Memory B cell (primary cell): ENCODE measurements at regions not wholly inside any gene's neighbourhood (a gene's known extent, or its start where the extent isn't known, plus 50 kb on each side); places are given as distances from the start of the nearest gene placed in this dataset.

Source experiments
- ATAC-seq: fragments of 150-1000 bp; cut with Tn5 transposase; 2 replicates; pipeline ENCODE4 v1.10.0; 2021; ENCODE audit warnings: low read depth, mild to moderate bottlenecking, moderate library complexity
- DNase-seq, 2 donors: peaks; one replicate each; pipeline ENCODE4 v3.0.0; 2022; ENCODE audit warnings: low spot score in 2 of 2
- H3K27ac Mint-ChIP-seq: one replicate; pipeline ENCODE4 v1.8.0; 2022; ENCODE audit warnings: mild to moderate bottlenecking, moderate library complexity, mixed read lengths
- H3K27me3 Mint-ChIP-seq: one replicate; pipeline ENCODE4 v1.8.0; 2022; ENCODE audit warnings: mixed read lengths
- H3K36me3 Mint-ChIP-seq: one replicate; pipeline ENCODE4 v1.8.0; 2022; ENCODE audit warnings: mild to moderate bottlenecking, mixed read lengths
- H3K4me1 Mint-ChIP-seq: one replicate; pipeline ENCODE4 v1.8.0; 2022; ENCODE audit warnings: mixed read lengths
- H3K4me3 Mint-ChIP-seq: one replicate; pipeline ENCODE4 v1.8.0; 2022; ENCODE audit warnings: mild to moderate bottlenecking, moderate library complexity, mixed read lengths
- H3K9me3 Mint-ChIP-seq: one replicate; pipeline ENCODE4 v1.8.0; 2022; ENCODE audit warnings: mixed read lengths

DNA sequence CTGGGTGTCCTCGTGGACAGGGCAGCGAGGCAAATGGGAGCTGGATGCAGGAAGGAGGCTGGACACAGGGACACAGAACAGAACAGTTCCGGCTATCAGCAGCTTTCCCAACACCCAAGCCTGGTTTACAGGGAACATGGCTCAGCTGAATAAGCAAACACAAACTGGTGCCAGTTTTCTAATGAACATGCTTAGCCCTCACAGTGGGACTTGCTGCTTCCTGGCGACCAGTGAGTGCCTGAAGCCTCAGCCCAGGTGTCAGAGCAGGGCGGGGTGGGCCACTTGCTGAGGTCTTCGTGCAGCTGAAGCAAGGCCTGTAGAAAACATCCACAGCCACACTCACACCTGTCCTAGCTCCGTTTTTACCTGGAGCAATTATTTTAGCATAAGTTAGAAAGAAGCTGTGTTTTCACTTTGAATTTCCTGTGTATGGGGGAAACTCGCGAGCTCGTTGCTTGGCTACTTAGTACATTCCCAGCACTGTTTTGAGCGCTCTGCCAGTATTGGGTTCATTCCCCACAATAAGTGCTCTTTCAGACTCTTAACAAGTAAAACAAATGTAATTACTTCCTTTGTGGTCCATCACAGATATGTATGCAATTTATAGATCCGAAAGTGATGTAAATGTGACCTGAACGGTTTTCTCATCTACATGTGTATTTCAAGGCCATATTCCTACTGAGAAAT lies 261.2 kb upstream of the SHH start:
- H3K36me3 Mint-ChIP-seq: no peaks in the 10 kb centered on the region
- peaks cover 5% of the 10 kb centered on the region for H3K9me3 Mint-ChIP-seq
- H3K27me3 Mint-ChIP-seq: peaks cover 4% of the 10 kb centered on the region
- peaks cover 2% of the 10 kb centered on the region for H3K4me1 Mint-ChIP-seq
- no peak overlapping the region for H3K4me3 Mint-ChIP-seq
- no peak for DNase-seq
- ATAC-seq: no peak
- H3K27ac Mint-ChIP-seq: no peak overlapping the region

DNA sequence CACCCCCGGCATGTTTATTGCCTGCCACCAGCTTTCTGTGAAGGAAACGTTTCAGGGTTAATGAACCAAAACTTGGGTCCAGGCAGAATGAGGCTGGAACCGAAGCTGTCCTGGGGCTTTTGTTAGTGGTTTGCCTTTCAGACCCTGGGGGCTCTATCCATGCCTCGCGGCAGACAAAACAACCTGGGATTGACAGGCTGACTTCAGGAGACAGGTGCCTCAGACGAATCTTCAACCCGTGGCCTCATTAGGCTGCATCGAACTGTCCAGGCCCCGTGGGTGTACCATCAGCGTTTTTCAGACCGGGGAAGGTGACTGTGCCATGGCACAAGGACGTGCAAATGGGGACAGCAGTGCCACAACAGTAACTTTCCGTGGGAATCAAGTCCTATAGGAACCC lies 259.3 kb upstream of the SHH start:
- no peak overlapping the region for H3K4me3 Mint-ChIP-seq
- DNase-seq: no peak
- H3K27me3 Mint-ChIP-seq: peaks cover 5% of the 10 kb centered on the region
- H3K4me1 Mint-ChIP-seq: peaks cover 2% of the 10 kb centered on the region
- peaks cover 7% of the 10 kb centered on the region for H3K9me3 Mint-ChIP-seq
- H3K27ac Mint-ChIP-seq: no peak overlapping the region
- H3K36me3 Mint-ChIP-seq: no peaks in the 10 kb centered on the region
- no peak for ATAC-seq

- DNase-seq (no peak), ATAC-seq (no peak)
- H3K4me1 Mint-ChIP-seq: peaks cover 2% of the 10 kb centered on the region
- H3K9me3 Mint-ChIP-seq: peaks cover 9% of the 10 kb centered on the region
- H3K4me3 Mint-ChIP-seq: no peak overlapping the region
- no peak overlapping the region for H3K27ac Mint-ChIP-seq
- H3K36me3 Mint-ChIP-seq: no peaks in the 10 kb centered on the region
- peaks cover 10% of the 10 kb centered on the region for H3K27me3 Mint-ChIP-seq
These were observed 257.6 kb upstream of the SHH start for GRCh38 chr7:156069891-156070290.

DNA sequence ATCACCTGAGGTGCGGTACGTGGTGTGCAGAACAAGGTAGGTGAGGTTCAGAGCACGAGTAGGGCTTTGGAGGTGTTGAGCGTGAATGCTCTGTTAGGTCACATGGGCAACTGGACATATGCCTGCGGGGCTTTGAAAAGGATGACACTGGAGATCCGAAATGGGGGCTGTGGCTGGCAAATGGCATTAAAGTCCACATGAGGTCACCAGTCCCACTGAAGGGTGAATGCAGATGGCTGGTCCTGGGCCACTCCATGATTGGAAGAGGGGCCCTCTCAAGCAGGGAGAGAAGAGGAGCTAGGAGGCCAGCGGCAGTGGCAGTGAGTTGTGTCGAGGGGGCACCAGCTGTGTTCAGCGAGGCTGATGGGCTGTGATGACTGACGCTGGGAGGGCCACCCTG lies 254.9 kb upstream of the SHH start:
- ATAC-seq: no peak
- Mint-ChIP-seq H3K4me3 (no peak overlapping the region), H3K27ac (no peak overlapping the region), H3K27me3 (peaks cover 10% of the 10 kb centered on the region), H3K4me1 (peaks cover 2% of the 10 kb centered on the region), H3K36me3 (no peaks in the 10 kb centered on the region), H3K9me3 (peaks cover 10% of the 10 kb centered on the region)
- DNase-seq: no peak

GRCh38 chr7:156065400-156065799 lies 253.1 kb upstream of the SHH start:
- ATAC-seq: no peak
- Mint-ChIP-seq H3K4me1 (peaks cover 4% of the 10 kb centered on the region), H3K36me3 (no peaks in the 10 kb centered on the region), H3K4me3 (no peak overlapping the region), H3K27me3 (peaks cover 10% of the 10 kb centered on the region), H3K9me3 (peaks cover 19% of the 10 kb centered on the region), H3K27ac (no peak overlapping the region)
- DNase-seq: no peak

- peaks cover 4% of the 10 kb centered on the region for H3K4me1 Mint-ChIP-seq
- no peak for DNase-seq
- no peak overlapping the region for H3K27ac Mint-ChIP-seq
- ATAC-seq: no peak
- H3K27me3 Mint-ChIP-seq: peaks cover 10% of the 10 kb centered on the region
- H3K4me3 Mint-ChIP-seq: no peak overlapping the region
- peaks cover 21% of the 10 kb centered on the region for H3K9me3 Mint-ChIP-seq
- no peaks in the 10 kb centered on the region for H3K36me3 Mint-ChIP-seq
These were observed 252.7 kb upstream of the SHH start for GRCh38 chr7:156064971-156065386.

- DNase-seq (no peak), ATAC-seq (no peak)
- H3K4me1 Mint-ChIP-seq: peaks cover 2% of the 10 kb centered on the region
- peaks cover 6% of the 10 kb centered on the region for H3K27me3 Mint-ChIP-seq
- H3K4me3 Mint-ChIP-seq: no peak overlapping the region
- H3K9me3 Mint-ChIP-seq: peaks cover 17% of the 10 kb centered on the region
- no peak overlapping the region for H3K27ac Mint-ChIP-seq
- H3K36me3 Mint-ChIP-seq: no peaks in the 10 kb centered on the region
These were observed 251.1 kb upstream of the SHH start for GRCh38 chr7:156063241-156063810.

DNA sequence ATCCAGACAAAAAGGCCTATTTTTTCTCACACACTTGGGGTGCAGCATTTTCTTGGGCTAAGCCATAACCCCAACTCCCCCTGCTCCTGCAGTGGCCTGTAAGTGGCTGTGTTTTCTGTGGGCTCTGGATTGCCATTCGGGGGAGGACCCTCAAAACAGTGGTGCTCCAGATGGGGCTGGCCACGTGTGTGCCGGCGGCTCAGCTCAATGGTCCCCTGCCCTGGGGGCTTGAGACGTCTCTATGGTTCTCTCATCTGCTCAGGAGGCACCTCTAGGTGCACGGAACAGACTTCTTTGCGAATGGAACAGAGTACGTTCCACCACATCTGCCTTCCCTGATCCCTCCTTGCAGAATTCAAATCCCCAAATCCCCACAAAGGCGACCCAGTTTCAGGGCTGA lies 250.0 kb upstream of the SHH start:
- peaks cover 17% of the 10 kb centered on the region for H3K9me3 Mint-ChIP-seq
- H3K4me1 Mint-ChIP-seq: peaks cover 2% of the 10 kb centered on the region
- no peak overlapping the region for H3K4me3 Mint-ChIP-seq
- peaks cover 6% of the 10 kb centered on the region for H3K27me3 Mint-ChIP-seq
- DNase-seq (no peak), ATAC-seq (no peak)
- H3K27ac Mint-ChIP-seq: no peak overlapping the region
- H3K36me3 Mint-ChIP-seq: no peaks in the 10 kb centered on the region

- Mint-ChIP-seq H3K4me3 (no peak overlapping the region), H3K27ac (no peak overlapping the region), H3K4me1 (peaks cover 2% of the 10 kb centered on the region)
These were observed 249.5 kb upstream of the SHH start for GRCh38 chr7:156061689-156062255.

DNA sequence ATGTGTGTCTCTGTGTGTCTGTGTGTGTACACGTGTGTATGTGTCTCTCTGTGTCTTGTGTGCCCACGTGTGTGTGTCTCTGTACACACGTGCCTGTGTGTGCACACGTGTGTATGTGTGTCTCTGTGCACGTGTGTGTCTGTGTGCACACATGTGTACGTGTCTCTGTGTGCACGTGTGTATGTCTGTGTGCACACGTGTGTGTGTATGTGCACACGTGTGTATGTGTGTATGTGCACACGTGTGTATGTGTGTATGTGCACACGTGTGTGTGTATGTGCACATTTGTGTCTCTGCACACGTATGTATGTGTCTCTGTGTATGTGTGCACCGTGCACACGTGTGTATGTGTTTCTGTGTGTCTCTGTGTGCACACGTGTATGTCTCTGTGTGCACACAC lies 248.7 kb upstream of the SHH start:
- Mint-ChIP-seq H3K9me3 (peaks cover 13% of the 10 kb centered on the region), H3K27ac (no peak overlapping the region), H3K27me3 (no peaks in the 10 kb centered on the region), H3K4me3 (no peak overlapping the region), H3K36me3 (no peaks in the 10 kb centered on the region), H3K4me1 (peaks cover 2% of the 10 kb centered on the region)
- ATAC-seq (no peak), DNase-seq (no peak)

More at GRCh38 chr7:156061689-156062255, 249.5 kb upstream of the SHH start:
- peaks cover 6% of the 10 kb centered on the region for H3K27me3 Mint-ChIP-seq
- ATAC-seq (no peak), DNase-seq (no peak)
- H3K9me3 Mint-ChIP-seq: peaks cover 17% of the 10 kb centered on the region
- H3K36me3 Mint-ChIP-seq: no peaks in the 10 kb centered on the region

GRCh38 chr7:156059369-156059768 lies 247.1 kb upstream of the SHH start:
- ATAC-seq (no peak), DNase-seq (no peak)
- H3K36me3 Mint-ChIP-seq: no peaks in the 10 kb centered on the region
- no peaks in the 10 kb centered on the region for H3K27me3 Mint-ChIP-seq
- no peak overlapping the region for H3K4me3 Mint-ChIP-seq
- H3K27ac Mint-ChIP-seq: no peak overlapping the region
- H3K9me3 Mint-ChIP-seq: peaks cover 13% of the 10 kb centered on the region
- peaks cover 2% of the 10 kb centered on the region for H3K4me1 Mint-ChIP-seq

GRCh38 chr7:156058248-156058647 lies 246.0 kb upstream of the SHH start:
- Mint-ChIP-seq H3K36me3 (no peaks in the 10 kb centered on the region), H3K4me1 (peaks cover 2% of the 10 kb centered on the region), H3K27ac (no peak overlapping the region), H3K4me3 (no peak overlapping the region), H3K27me3 (no peaks in the 10 kb centered on the region), H3K9me3 (peaks cover 13% of the 10 kb centered on the region)
- ATAC-seq (no peak), DNase-seq (no peak)

DNA sequence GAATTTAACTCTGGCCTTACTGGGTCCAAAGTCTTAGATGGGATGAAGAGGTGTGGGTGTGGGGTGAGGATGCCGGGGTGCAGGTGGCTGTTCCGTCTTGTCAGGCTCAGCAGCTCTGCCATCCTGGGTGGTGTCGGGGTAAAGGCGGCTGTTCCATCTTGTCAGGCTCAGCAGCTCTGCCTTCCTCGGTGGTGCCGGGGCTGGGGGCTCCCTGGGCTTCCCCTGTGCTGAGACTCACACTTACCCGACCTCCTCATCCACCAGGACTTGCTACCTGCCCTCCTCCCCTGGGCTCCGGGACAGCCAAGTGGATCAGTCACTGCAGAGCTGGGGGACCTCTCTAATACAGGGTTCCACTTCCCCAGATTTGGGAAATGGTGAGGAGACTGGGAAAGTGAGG lies 244.3 kb upstream of the SHH start:
- Mint-ChIP-seq H3K9me3 (peaks cover 14% of the 10 kb centered on the region), H3K27ac (no peak overlapping the region), H3K27me3 (no peaks in the 10 kb centered on the region), H3K4me1 (peaks cover 2% of the 10 kb centered on the region), H3K36me3 (no peaks in the 10 kb centered on the region), H3K4me3 (no peak overlapping the region)
- DNase-seq (no peak), ATAC-seq (no peak)

DNA sequence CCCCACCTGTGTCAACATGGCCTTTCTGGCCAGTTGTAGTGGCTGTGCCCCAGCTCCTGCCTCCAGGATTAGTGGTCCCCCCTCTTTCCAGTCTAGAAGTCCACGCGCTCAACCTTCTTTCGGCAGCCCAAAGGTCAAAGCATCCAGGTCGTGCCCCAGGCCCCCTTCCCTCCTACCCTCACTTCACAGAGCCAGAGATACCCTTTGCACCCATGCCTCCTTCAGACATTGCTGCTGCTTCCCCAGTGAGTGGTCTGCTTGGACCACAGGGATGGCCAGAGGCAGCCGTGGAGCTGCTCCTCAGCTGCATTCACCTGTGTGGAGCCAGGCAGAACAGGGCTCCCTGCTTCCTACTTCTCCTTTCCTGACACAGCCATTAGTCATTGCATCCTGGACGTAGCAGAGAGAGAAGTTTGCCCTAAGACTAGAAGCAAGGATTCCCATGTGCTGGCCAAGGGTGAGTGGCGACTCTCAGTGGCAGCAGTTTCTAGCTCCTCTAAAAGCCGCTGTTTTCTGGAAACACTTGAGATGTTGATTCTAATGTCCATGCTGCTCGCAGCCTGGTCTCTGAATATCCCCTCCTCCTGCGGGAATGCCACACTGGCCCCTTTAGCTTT lies 243.1 kb upstream of the SHH start:
- Mint-ChIP-seq H3K4me3 (no peak overlapping the region), H3K9me3 (peaks cover 6% of the 10 kb centered on the region), H3K27ac (no peak overlapping the region), H3K36me3 (no peaks in the 10 kb centered on the region), H3K4me1 (no peaks in the 10 kb centered on the region), H3K27me3 (no peaks in the 10 kb centered on the region)
- DNase-seq (no peak), ATAC-seq (no peak)
